Sciatic nerve (tissue), 2 donors: ENCODE measurements at regions not wholly inside any gene's neighbourhood (a gene's known extent, or its start where the extent isn't known, plus 50 kb on each side); places are given as distances from the start of the nearest gene placed in this dataset.

Experiments
- ATAC-seq: fragments of 200-7000 bp; cut with Tn5 transposase; one replicate; pipeline ENCODE4 v1.9.1; 2020; ENCODE audit warnings: mild to moderate bottlenecking, moderate library complexity
- DNase-seq: peaks from one replicate; pipeline ENCODE4 v3.0.0-alpha.2; 2020; ENCODE audit warnings: low spot score
- intact Hi-C: fragments of 100-400 bp; cut with DNase I; formaldehyde crosslinking; loops from one replicate; pipeline ENCODE4 v1.14.2; 2022
- donor health status: DM: no; HTN: no; CAD: no.
- donor health status: DM: no; HTN: no; CAD: no.

DNA sequence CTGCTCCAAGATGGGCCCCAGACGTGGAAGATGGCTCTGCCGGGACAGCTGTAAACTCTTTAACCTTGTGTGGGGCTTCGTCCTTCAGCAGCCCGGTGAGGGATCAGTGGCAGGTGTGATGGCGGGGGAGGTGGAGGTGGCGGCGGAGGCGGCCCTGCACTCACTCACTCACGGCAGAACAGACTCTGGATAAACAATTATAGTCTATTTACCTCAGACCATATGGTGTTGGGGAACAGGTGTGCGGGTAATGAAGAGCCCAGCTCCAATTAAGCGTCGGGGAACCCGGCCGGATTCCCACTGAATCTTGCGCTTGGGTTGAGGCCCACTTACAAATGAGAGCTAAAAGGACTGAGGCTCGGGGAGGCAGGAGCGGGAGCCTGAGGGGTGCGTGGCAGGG, 104.3 kb upstream of the SDK2 start:
- intact Hi-C loops: no loop called here
- DNase-seq: no peak
- no peak for ATAC-seq

DNA sequence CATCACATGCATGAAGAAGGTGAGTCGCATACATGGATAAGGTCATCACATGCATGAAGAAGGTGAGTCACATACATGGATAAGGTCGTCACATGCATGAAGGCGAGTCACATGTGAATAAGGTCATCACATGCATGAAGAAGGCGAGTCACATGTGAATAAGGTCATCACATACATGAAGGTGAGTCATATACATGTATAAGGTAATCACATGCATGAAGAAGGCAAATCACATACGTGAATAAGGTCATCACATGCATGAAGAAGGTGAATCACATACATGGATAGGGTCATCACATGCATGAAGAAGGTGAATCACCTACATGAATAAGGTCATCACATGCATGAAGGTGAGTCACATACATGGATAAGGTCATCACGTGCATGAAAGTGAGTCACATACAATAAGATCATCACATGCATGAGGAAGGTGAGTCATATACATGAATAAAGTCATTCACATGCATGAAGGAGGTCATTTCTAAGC, 105.1 kb upstream of the SDK2 start:
- no peak for DNase-seq
- intact Hi-C loops: no loop called here
- no peak for ATAC-seq

DNA sequence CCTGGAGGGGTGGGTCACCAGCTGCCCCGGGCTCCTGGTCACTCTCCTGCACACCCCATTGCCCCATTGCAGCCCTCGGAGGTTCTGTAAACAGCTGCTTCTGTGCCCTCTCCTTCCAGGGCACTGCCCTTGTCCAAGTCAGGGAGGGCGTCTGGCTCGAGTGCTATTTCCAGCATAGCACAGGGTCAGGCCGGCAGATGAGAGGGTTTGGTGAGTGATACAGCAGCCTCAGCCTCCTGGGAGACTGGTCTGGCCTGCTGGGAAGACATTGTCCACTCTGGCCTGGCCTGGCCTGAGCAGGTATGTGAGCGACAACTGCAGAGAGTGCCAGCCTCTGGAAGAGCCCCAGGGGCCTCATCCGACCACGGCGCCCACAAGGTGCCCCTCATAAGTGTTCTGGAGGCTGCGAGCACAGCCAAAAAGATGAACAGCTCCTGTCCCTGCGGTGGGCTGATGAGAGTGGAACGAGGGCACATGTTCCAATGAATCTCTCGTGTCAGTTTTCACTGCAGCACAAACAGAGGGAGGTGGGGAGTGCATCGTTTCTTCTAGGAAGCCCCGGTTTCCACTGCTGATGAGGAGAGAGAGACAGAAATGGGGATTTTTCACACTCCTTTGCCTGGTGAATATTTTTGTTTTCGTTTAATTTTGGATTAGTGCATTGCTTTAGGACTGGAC, 105.8 kb upstream of the SDK2 start:
- no peak for DNase-seq
- intact Hi-C loops: no loop called here
- ATAC-seq: no peak

DNA sequence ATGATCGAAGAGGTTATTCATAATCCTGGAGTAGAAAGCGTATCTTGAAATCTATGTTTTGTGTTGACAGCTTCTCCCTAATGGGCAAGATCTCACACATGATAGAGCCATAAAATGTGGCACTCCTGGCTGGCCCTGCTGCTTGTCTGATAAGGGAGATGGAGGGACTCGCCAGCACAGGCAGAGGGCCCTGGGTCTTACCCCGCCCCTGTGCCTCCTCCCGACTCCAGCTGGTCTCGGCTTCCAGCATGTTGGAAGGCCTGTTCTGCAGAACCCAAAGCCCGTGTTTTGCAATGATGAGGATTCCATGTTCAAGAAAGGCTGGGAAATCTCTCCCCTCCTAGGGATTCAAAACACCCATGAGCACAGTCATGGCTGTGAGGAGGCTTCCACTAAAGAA, 106.7 kb upstream of the SDK2 start:
- intact Hi-C loops: no loop called here
- DNase-seq (no peak), ATAC-seq (no peak)

DNA sequence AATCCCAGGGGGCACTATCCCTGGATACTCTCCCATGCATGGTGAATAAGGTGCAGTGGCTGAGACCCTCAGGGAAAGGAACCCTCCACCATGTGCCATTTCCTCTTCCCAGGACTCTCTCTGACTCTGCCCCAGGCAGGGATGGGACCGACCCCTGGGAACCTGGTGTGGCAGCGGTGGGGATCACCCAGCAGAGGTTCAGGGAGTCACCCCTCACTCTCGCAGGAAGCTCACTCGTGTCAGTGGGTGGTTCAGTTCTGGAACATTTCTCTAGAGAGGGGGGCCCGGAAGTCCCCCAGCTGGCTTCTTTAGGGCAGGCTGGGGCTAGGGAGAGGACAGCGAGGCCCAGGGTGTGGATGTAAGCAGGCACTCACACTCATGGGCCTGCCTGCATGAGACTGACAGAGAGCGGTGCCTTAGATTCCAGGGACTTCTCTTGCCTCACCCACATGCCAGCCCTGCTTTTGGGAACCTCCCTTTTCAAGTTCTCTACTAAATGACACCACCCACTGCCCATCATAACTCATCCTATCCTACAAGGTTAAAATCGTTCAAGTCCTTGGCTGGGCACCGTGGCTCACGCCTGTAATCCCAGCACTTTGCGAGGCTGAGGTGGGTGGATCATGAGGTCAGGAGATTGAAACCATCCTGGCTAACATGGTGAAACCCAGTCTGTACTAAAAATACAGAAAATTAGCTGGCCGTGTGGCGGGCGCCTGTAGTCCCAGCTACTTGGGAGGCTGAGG, 109.7 kb upstream of the SDK2 start:
- no peak for ATAC-seq
- DNase-seq: no peak
- intact Hi-C loops: no loop called here

DNA sequence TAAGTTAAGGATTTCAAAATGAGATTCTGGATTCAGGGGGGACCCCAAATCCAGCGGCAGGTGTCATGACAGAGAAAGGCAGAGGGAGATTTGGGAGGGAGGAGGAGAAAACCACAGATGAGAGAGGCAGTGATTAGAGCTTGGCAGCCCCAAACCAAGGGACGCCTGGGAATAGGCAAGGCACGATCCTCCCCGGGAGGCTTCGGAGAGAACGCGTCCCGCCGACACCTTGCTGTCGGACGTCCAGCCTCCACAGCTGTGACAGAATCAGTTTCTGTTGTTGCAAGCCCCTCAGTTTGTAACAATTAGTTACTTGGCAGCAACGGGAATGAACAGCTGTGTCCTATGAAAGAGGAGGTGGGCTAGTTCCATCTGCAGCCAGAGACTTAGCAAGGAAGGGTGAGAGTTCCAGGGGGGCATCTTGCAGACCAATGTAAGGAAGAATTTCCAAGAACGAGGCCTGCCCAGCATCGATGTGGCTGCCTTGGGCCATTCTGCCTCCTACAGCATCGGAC, 110.7 kb upstream of the SDK2 start:
- DNase-seq: no peak
- intact Hi-C loops: no loop called here
- ATAC-seq: no peak

DNA sequence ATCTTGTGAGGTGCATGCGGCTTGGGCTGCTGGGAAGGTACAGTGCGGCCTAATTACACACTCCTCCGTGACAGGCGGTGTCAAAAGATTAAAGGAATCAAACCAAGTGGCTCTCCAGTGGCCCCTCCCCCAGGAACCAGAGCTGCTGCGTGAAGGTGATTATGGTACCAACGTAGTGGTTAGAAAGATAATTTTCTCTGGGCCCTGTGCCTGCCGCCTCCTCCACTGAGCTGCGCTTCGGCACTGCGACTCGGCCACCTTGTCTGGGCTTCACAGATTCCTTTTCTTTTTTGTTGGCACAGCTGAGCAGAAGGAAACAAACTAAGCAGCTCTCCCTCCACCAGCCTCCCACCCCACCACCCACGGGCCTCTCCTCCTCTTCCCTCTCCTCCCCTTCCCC, 113.2 kb upstream of the SDK2 start:
- intact Hi-C loops: no loop called here
- DNase-seq (no peak), ATAC-seq (no peak)

DNA sequence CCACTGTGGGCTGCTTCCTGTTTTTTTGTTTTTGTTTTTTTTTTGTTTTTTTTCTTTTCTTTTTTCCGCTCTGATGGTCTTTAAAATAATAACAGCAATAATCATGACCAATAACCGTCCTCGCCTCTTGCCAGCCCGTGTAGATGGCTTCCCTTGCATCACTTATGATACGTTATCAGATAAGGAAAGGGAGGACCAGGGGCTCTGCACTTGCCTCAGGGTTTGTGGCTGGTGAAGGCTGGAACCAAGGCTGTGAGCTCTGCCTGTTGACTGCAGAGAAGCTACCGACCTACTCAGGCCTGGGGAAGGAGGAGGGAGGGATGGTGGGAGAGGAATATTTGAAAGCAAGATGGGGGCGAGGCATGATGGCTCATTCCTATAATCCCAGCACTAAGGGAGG, 114.0 kb upstream of the SDK2 start:
- ATAC-seq (no peak), DNase-seq (no peak)
- intact Hi-C loops: no loop called here

DNA sequence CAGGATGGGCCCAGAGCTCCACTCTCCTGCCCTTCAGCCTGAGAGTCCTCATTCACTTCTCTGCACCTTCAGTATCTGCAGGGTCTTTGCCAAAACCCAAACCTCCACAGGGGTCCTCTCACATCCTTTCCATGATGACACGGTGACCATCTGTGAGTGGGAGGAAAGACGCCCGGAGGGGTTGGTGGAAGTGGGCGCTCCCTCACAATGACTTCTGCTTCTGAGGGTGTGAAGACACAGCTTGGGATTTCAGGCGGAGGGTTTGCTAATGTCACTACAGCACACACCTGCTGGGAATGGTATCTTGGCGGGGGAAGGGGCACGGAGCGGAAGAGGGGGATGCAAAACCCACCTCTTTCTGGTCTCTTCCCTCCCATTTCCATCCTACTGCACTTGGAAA, 115.1 kb upstream of the SDK2 start:
- ATAC-seq (no peak), DNase-seq (no peak)
- intact Hi-C loops: no loop called here

DNA sequence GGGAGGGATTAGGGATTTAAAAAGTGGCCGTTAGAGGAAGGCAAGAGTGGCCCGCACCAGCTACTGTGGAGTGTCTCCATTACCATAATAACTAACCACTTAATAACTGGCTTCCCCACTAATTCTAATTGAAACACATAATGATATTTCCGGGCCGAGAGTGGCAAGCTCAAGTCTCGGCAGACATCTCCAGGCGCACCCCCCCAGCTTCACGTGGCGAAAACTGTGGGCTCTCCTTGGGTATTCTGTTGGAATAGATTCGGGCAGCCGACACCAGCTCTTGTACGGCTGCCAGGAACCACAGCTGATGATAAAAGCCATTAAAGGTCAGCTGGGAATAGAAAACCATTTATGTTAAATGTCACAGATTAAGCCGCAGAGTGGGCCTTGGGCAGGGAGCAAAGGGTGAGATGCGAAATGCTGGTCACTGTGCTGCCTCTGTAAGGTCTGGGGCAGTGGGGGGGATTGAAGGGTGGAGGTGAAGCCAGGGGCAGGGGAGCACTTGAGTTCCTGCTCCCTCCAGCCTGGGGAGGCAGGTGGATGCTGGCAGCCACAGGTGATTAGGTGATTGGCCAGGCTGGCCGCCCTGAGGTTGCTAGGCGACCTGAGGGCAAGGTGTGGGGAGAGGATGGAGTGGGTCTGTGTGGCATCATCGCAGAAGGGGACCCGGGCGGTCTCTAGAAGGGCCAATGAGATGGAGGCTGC, 115.6 kb upstream of the SDK2 start:
- no peak for ATAC-seq
- no peak for DNase-seq
- intact Hi-C loops: no loop called here

DNA sequence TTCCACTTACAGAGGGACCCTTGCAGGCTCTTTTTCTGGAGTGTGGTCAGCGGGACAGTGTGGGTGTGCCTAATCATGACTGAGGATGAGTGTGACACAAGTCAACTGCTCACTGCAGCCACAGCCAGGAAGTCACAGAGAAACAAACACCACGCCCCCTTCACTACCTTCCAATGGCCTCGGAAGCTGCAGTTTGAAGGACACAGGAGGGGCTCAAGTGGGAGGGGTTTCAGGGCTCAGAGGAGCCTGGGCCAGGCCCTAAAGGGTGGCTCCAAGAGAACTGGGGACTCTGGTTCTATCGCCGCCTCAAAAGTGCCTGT, 116.2 kb upstream of the SDK2 start:
- DNase-seq (no peak), ATAC-seq (no peak)
- intact Hi-C loops: no loop called here

DNA sequence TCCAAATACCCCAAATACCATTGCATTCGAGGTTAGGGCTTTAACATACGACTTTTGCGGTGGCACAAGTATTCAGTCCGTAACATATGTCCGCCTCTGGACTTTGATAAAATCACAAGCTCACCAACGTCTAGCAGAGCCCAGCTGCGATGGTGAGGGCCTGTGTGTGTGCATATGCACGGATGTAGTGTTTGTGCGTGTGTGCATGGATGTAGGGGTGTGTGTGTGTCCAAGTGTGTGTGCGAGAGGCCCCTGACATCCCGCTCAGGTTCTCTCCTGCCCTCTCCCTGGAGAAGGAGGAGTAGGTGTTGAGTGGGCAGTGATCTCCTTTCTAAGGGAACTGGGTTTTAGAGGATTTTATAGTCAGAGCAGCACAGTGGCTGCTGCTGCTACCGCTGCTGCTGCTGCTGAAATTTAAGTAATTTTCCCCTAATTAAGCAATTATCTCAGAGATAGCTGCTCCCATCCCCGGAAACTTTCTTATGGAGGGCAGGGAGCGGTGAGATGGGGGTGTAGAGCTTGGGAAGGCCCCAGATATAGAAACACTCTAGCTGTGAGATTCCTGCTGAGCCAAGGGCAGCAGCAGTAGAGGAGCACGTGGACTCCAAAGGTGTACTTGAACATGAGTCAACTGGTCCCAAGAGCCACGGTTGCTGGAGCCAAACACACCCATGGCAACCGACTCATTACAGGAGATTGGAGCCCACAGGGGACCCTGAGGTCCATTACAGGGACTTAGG, 121.7 kb upstream of the SDK2 start:
- DNase-seq (no peak), ATAC-seq (no peak)
- intact Hi-C loops: no loop called here

DNA sequence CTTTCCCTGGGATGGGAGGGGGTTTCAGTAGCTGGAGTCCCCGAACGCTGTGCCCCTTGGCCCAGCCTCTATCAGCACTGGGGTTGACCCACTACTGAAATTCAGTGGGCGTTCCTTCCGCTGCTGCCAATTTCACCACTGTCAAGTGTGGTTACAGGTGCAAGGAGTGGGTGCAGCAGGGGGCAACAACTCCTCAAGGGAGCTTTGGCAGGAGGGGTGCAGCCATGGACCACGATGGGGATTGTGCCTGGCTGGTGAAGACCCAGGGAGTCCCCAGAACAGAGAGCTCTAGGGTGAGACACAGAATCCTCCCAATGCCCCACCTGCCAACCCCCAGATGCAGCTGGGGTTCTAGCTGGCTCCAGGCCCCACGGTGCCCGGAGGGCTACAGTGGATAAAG, 123.5 kb upstream of the SDK2 start:
- ATAC-seq (no peak), DNase-seq (no peak)
- intact Hi-C loops: no loop called here

DNA sequence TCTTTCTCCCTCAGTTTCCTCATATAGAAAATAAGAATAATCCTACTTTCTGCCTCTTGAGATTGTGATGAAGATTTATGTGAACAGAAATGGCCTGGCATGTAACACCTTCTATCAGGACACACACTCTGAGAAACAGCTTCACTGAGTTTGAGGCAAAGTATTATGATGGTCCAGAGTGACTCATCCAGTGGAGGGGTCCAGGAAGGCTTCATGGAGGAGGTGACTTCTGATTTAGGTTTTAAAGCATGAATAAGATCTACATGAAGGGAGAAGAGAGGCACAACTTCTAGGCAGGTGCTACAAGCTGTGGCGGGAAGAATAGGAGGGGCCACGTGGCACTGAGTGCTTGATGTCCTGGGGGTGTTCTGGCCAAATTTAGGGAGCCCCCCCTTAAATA, 124.4 kb upstream of the SDK2 start:
- DNase-seq (no peak), ATAC-seq (no peak)
- intact Hi-C loops: no loop called here

DNA sequence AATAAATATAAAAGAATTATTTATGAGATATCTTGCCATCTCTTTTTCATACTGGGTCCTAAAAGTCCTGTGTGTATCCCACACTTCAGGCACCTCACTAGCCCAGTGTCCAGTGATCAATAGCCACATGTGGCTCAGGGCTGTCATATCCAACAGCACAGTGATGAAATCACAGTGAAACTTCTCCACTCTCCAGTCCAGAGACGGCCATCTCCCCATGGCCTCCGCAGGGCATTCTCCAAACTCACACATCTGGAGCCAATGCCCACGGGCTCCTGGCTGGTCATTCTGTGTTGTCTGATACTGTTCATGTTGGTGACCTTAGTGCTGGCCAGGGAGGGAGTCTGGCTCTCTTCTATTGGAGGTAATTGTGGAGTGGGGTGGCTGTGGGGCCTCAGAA, 125.2 kb upstream of the SDK2 start:
- intact Hi-C loops: no loop called here
- DNase-seq (no peak), ATAC-seq (no peak)

DNA sequence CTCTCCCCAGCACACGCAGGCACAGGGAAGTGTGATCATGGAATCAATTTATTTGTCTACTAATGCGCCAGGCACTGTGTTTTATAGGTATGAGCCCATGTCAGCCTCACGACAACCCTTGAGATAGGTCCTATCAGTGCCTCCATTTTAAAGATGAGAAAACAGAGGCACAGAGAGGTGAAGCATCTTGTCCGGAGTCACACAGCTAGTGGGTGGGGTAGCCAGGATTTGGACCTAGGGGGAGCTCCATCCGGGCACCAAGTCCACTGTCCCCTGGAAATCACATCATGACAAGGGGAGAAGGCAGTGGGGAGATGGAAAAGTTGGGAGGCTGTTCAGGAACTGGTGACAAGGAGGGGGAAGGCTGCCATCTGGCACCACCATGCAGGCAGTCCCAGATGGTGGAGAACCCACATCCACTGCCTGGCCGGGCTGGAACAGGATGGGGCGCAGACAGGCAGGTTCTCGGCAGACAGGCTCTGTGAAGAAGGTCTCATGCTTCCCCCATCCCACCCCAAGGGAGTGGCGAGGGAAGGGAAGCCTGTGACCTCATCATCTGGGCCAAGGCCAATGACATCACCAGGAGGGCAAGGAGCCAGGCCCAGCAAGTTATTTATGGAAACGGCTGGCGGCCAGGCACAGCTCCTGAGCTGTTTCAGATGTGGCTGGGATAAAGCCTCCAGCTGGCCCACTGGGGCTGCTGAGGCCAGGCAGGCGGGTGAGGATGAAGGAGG, 126.0 kb upstream of the SDK2 start:
- ATAC-seq (peak; percentile 95), DNase-seq (peak; percentile 90)
- intact Hi-C loops: no loop called here

DNA sequence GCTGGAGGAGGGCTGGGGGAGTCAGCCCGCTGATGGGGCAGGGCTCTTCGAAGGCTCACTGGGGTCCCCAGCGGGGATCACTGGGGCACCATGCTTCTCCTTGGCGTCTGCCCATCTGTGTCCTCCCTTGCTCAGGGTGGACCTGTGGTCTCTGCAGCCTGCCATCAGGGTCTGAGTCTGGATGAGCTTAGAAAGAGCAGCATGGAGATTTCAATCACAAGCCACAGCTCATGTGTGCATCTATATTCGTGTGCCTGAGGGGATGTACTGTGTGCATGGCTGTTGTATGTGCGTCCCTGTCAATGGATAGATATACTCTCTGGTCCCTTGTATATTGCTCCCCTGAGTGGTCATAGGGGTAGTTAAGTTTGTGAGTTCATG, 126.6 kb upstream of the SDK2 start:
- no peak for ATAC-seq
- DNase-seq: no peak
- intact Hi-C loops: no loop called here

DNA sequence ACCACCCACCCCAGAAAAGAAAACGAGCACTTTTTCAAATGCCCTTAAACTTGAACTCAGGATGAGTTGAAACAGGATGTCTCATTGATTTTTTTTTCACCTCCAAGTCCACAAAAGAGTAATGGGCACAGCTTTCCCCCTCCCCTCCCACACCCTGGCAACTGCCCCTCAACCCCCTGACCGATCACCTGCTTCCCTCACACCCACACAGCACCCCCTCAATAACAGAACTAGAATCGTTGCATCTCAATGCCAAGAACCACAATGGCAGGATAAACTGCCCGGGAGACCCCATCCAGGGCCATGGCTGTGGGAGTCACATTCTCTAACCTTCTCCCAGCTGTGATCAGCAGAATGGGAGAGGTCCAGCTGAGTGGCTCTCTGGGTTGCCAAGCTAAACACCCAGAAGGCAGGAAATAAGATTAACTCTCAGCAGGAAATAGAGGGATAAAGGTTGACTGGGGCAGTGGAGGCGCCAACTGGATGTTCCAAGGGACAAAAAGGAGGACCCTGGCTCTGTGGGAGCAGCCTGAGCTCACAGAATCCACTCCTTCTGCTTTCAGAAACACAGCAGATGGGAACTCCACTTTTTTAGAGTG, 128.0 kb upstream of the SDK2 start:
- DNase-seq (no peak), ATAC-seq (no peak)
- intact Hi-C loops: no loop called here

DNA sequence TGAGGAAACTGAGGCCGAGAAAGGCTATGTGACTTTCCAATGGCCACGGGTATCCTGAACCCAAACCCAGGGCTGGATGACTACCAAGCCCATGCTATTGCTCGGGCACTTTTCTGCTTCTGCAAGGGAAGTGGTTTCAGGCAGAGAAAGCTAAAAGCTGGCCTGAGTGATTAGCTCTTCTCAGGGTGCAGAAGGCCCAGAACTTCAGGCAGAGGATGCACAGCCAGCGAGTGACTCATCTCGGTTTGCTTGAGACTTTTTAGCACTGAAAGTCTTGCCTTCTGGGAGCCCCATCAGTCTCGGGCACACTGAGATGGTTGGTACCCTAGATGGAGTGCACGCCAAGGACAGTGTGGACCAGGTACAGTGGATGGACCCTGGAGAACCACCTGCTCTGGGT, 129.5 kb upstream of the SDK2 start:
- no peak for ATAC-seq
- intact Hi-C loops: no loop called here
- DNase-seq: no peak
